Heart left ventricle (tissue), 16 donors: ENCODE measurements at regions not wholly inside any gene's neighbourhood (a gene's known extent, or its start where the extent isn't known, plus 50 kb on each side); places are given as distances from the start of the nearest gene placed in this dataset.

Source experiments
- ATAC-seq, 4 donors: fragments of 200-7000 bp; cut with Tn5 transposase; one replicate each; pipeline ENCODE4 v1.9.1; 2020 to 2022; ENCODE audit warnings: moderate library complexity in 4 of 4, mild to moderate bottlenecking in 3 of 4, moderate number of reproducible peaks in 1 of 4
- DNase-seq, 5 donors: peaks; one replicate each; pipeline ENCODE4 v3.0.0-alpha.2; 2020
- H3K27ac ChIP-seq, 12 donors: fragments of 200-600 bp; sonication (generic) in 4 of 12; one replicate each; pipeline versions ENCODE4 v1.5.0 to v1.8.0; 2016 to 2022; ENCODE audit warnings: mild to moderate bottlenecking in 2 of 12
- H3K27me3 ChIP-seq, 9 donors: fragments of 200-600 bp; sonication (generic) in 2 of 9; one replicate each; pipeline versions ENCODE4 v1.5.1 to v1.8.0; 2016 to 2022; ENCODE audit warnings: mild to moderate bottlenecking in 3 of 9
- H3K36me3 ChIP-seq, 9 donors: fragments of 200-600 bp; sonication (generic) in 2 of 9; one replicate each; pipeline versions ENCODE4 v1.5.0 to v1.8.0; 2018 to 2022; ENCODE audit warnings: mild to moderate bottlenecking in 2 of 9
- H3K4me1 ChIP-seq, 12 donors: fragments of 200-600 bp; sonication (generic) in 4 of 12; one replicate each; pipeline versions ENCODE4 v1.5.0 to v1.8.0; 2016 to 2022; ENCODE audit warnings: mild to moderate bottlenecking in 3 of 12
- H3K4me3 ChIP-seq, 12 donors: fragments of 200-600 bp; sonication (generic) in 4 of 12; one replicate each; pipeline versions ENCODE4 v1.5.0 to v1.8.0; 2017 to 2022; ENCODE audit warnings: mild to moderate bottlenecking in 9 of 12, moderate library complexity in 4 of 12
- H3K9me3 ChIP-seq, 12 donors: fragments of 200-600 bp; sonication (generic) in 4 of 12; one replicate each; pipeline versions ENCODE4 v1.5.0 to v1.8.0; 2016 to 2022; ENCODE audit warnings: mild to moderate bottlenecking in 1 of 12
- CTCF ChIP-seq, 12 donors: fragments of 200-600 bp; sonication (generic) in 4 of 12; IDR thresholded peaks; one replicate each; pipeline versions ENCODE4 v1.5.0 to v1.8.0; 2018 to 2022; ENCODE audit warnings: antibody characterized with exemption in 12 of 12, mild to moderate bottlenecking in 5 of 12
- POLR2A ChIP-seq, 2 donors: fragments of 450-650 bp; IDR thresholded peaks; one replicate each; pipeline ENCODE4 v1.6.1; 2017; ENCODE audit warnings: antibody characterized with exemption in 2 of 2, mild to moderate bottlenecking in 2 of 2, moderate library complexity in 2 of 2
- WGBS, 4 donors: extraction: QIAGEN DNeasy Blood & Tissue Kit in 2 of 4; methylation state at CpG; one replicate each; pipeline versions ENCODE4 v1.1.5 to v1.1.7; 2013 to 2018; 5-methylcytosine and 5-hydroxymethylcytosine counted together
- intact Hi-C, 10 donors: fragments of 100-400 bp; cut with DNase I; formaldehyde crosslinking; loops; one replicate each; pipeline versions ENCODE4 v1.11.1 to v1.14.2; 2022
- donor health status: ischemic (EF 13 %, LVEDD 7.1; RV severe dilation, severe dysfunction).
- donor health status: healthy with polysubstance abuse.
- donor health status: DM: no; HTN: yes; CAD: no.
- donor health status: DM: no; HTN: no; CAD: no.
- donor health status: ischemic (EF 25% LVEDD 6.9; RV normal size, moderate dysfunction).
- donor health status: ischemic (EF 25% LVEDD 5.7; RV mildly dilated, moderate dysfunction).
- donor health status: healthy.
- donor health status: DM: yes; HTN: yes; CAD: no.
- donor health status: ischemic (EF 35%, LVEDD 5.7; RV mildly dilated, moderate dysfunction).
- donor health status: nonischemic (EF 11% LVEDD 7.7; RV severe dilation, severe dysfunction).
- donor health status: DM: yes; HTN: yes; CAD: no.
- donor health status: PGD.
- donor health status: ischemic (EF 29% LVEDD 5.4; RV normal size, mild dysfunction).
- donor health status: nonischemic (EF 23%, LVEDD 6.1; RV moderate dilation, normal function).

- 95 to 99% (median 96%) methylated on average over 4 of the region's 4 CpGs for WGBS, 4 donors
Measured at GRCh38 chr16:72565106-72565505, 393.2 kb upstream of the PMFBP1 start.

DNA sequence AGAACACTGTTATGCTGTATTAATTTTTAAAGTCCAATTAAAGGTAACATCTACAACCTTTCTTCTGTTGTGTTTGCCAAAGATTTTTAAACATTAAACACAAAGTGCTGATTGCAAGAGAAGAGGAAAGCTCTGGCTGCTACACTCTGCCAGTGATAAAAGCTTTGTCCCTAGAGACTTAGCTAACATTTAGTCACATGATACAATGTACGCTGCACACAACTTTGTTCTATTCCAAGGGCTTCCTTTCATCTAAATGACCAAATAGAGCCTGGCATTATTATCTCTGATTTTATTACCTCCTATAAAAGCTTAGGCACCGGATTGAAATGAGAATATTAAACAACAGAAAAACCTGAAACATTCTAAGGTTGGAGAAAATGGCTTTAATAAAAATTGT lies 388.7 kb upstream of the PMFBP1 start:
- Histone ChIP-seq H3K9me3 (no peaks in the 10 kb centered on the region), H3K27ac (no peak overlapping the region), H3K36me3 (no peaks in the 10 kb centered on the region), H3K27me3 (no peaks in the 10 kb centered on the region), H3K4me3 (no peak overlapping the region), H3K4me1 (no peaks in the 10 kb centered on the region)
- DNase-seq (no peak), ATAC-seq (no peak)
- intact Hi-C loops = no loop called here
- TF ChIP-seq CTCF (IDR thresholded peaks at IDR 0.05) (no peak), POLR2A (IDR thresholded peaks at IDR 0.05) (no peak)
- WGBS, 4 donors = 26 to 31% (median 28%) methylated on average over 2 of the region's 2 CpGs

More at GRCh38 chr16:72565106-72565505, 393.2 kb upstream of the PMFBP1 start:
- no peak for DNase-seq
- intact Hi-C loops = no loop called here
- Histone ChIP-seq H3K4me1 (no peaks in the 10 kb centered on the region), H3K27me3 (no peaks in the 10 kb centered on the region), H3K27ac (no peak overlapping the region), H3K9me3 (no peaks in the 10 kb centered on the region), H3K4me3 (no peak overlapping the region), H3K36me3 (no peaks in the 10 kb centered on the region)
- ATAC-seq = no peak
- TF ChIP-seq POLR2A (IDR thresholded peaks at IDR 0.05) (no peak), CTCF (IDR thresholded peaks at IDR 0.05) (no peak)

GRCh38 chr16:72558501-72558900 lies 386.5 kb upstream of the PMFBP1 start:
- Histone ChIP-seq H3K4me3 (no peak overlapping the region), H3K27me3 (no peaks in the 10 kb centered on the region), H3K9me3 (no peaks in the 10 kb centered on the region), H3K36me3 (no peaks in the 10 kb centered on the region), H3K27ac (no peak overlapping the region), H3K4me1 (no peaks in the 10 kb centered on the region)
- ATAC-seq (no peak), DNase-seq (no peak)
- intact Hi-C loops = no loop called here
- TF ChIP-seq POLR2A (IDR thresholded peaks at IDR 0.05) (no peak), CTCF (IDR thresholded peaks at IDR 0.05) (no peak)
- WGBS, 4 donors = 89 to 95% (median 94%) methylated on average over 5 of the region's 5 CpGs

DNA sequence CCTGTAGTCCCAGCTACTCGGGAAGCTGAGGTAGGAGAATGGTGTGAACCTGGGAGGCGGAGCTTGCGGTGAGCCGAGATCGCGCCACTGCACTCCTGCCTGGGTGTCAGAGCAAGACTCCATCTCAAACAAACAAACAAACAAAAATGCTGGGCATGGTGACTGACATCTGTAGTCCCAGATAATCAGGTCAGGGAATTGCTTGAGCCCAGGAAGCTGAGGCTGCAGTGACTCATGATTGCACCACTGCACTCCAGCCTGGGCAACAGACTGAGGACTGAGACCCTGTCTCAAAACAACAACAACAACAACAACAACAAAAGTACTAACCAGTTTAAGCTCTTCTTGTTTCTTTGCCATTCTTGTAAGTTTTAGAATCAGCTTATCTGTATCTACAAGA lies 383.0 kb upstream of the PMFBP1 start:
- 93 to 99% (median 98%) methylated on average over 6 of the region's 6 CpGs for WGBS, 4 donors
- no peak for ATAC-seq
- H3K36me3 ChIP-seq = no peaks in the 10 kb centered on the region
- H3K4me1 ChIP-seq = no peaks in the 10 kb centered on the region
- intact Hi-C loops = no loop called here
- no peak overlapping the region for H3K4me3 ChIP-seq
- H3K27me3 ChIP-seq = no peaks in the 10 kb centered on the region
- no peak overlapping the region for H3K27ac ChIP-seq
- H3K9me3 ChIP-seq = peaks cover 0 to 4% (median 0%) of the 10 kb centered on the region in 12 donors
- TF ChIP-seq CTCF (IDR thresholded peaks at IDR 0.05) (no peak), POLR2A (IDR thresholded peaks at IDR 0.05) (no peak)
- no peak for DNase-seq
